HG02763 (cell line): ENCODE measurements at regions not wholly inside any gene's neighbourhood (a gene's known extent, or its start where the extent isn't known, plus 50 kb on each side); places are given as distances from the start of the nearest gene placed in this dataset.

Experiments
- ATAC-seq: cut with Tn5 transposase; IDR thresholded peaks from one replicate; pipeline ENCODE4 v1.9.1; 2021; ENCODE audit warnings: mild to moderate bottlenecking, moderate library complexity; ENCODE audit not compliant: unreplicated experiment

GRCh38 chr17:72206376-72206775 is 85.6 kb downstream of the SOX9 start:
- no peak for ATAC-seq

- ATAC-seq = no peak
Measured at GRCh38 chr17:72208832-72209231, 88.0 kb downstream of the SOX9 start.

GRCh38 chr17:72212041-72212440 is 91.2 kb downstream of the SOX9 start:
- ATAC-seq = no peak

GRCh38 chr17:72215490-72215889 is 94.7 kb downstream of the SOX9 start:
- no peak for ATAC-seq

GRCh38 chr17:72215928-72216327 is 95.1 kb downstream of the SOX9 start:
- no peak for ATAC-seq

- no peak for ATAC-seq
Measured at GRCh38 chr17:72219137-72219823, 98.5 kb downstream of the SOX9 start.

- ATAC-seq = no peak
Measured at GRCh38 chr17:72219824-72220493, 99.1 kb downstream of the SOX9 start.

- no peak for ATAC-seq
Measured at GRCh38 chr17:72222661-72223380, 102.0 kb downstream of the SOX9 start.

GRCh38 chr17:72223866-72224291 is 103.1 kb downstream of the SOX9 start:
- no peak for ATAC-seq

GRCh38 chr17:72226322-72226721 is 105.5 kb downstream of the SOX9 start:
- ATAC-seq = no peak

GRCh38 chr17:72233986-72234385 is 113.2 kb downstream of the SOX9 start:
- no peak for ATAC-seq

GRCh38 chr17:72234985-72235384 is 114.2 kb downstream of the SOX9 start:
- no peak for ATAC-seq

GRCh38 chr17:72236980-72237633 is 116.3 kb downstream of the SOX9 start:
- ATAC-seq = no peak

GRCh38 chr17:72238157-72238673 is 117.4 kb downstream of the SOX9 start:
- ATAC-seq = no peak

- no peak for ATAC-seq
Measured at GRCh38 chr17:72239548-72239947, 118.7 kb downstream of the SOX9 start.

GRCh38 chr17:72240333-72240732 is 119.5 kb downstream of the SOX9 start:
- ATAC-seq = peak; percentile 66

- ATAC-seq = no peak
Measured at GRCh38 chr17:72244494-72244893, 123.7 kb downstream of the SOX9 start.

GRCh38 chr17:72244956-72245355 is 124.1 kb downstream of the SOX9 start:
- ATAC-seq = no peak

- ATAC-seq = no peak
Measured at GRCh38 chr17:72249441-72249840, 128.6 kb downstream of the SOX9 start.

- ATAC-seq = no peak
Measured at GRCh38 chr17:72250206-72250605, 129.4 kb downstream of the SOX9 start.

- no peak for ATAC-seq
Measured at GRCh38 chr17:72253597-72253996, 132.8 kb downstream of the SOX9 start.
